ENCODE measurements at regions not wholly inside any gene's neighbourhood (a gene's known extent, or its start where the extent isn't known, plus 50 kb on each side); places are given as distances from the start of the nearest gene placed in this dataset.
"Not testable (repeated sequence)": the region's sequence is repeated elsewhere in the genome, so short reads cannot be mapped to it uniquely, and the experiment has no call there.

- ATAC-seq: no peak
Observed at GRCh38 chr5:107068782-107069181, 602.0 kb downstream of the EFNA5 start.

GRCh38 chr5:107067395-107067794 lies 603.3 kb downstream of the EFNA5 start:
- ATAC-seq: no peak

GRCh38 chr5:107063511-107063910 lies 607.2 kb downstream of the EFNA5 start:
- ATAC-seq: no peak

- ATAC-seq: no peak
Observed at GRCh38 chr5:107058803-107059202, 611.9 kb downstream of the EFNA5 start.

GRCh38 chr5:107058235-107058634 lies 612.5 kb downstream of the EFNA5 start:
- peak; percentile 97 for ATAC-seq

GRCh38 chr5:107056278-107056677 lies 614.5 kb downstream of the EFNA5 start:
- no peak for ATAC-seq

- no peak for ATAC-seq
Observed at GRCh38 chr5:107047048-107047447, 623.7 kb downstream of the EFNA5 start.

- no peak for ATAC-seq
Observed at GRCh38 chr5:107043665-107044064, 627.1 kb downstream of the EFNA5 start.

- no peak for ATAC-seq
Observed at GRCh38 chr5:107040907-107041306, 629.8 kb downstream of the EFNA5 start.

GRCh38 chr5:107032629-107033028 lies 638.1 kb downstream of the EFNA5 start:
- ATAC-seq: no peak

- ATAC-seq: no peak
Observed at GRCh38 chr5:107028938-107029337, 641.8 kb downstream of the EFNA5 start.

- no peak for ATAC-seq
Observed at GRCh38 chr5:107025712-107026497, 644.8 kb downstream of the EFNA5 start.

GRCh38 chr5:107023732-107024131 lies 647.0 kb downstream of the EFNA5 start:
- no peak for ATAC-seq

- ATAC-seq: no peak
Observed at GRCh38 chr5:107021575-107021974, 649.2 kb downstream of the EFNA5 start.

- ATAC-seq: no peak
Observed at GRCh38 chr5:107020626-107021025, 650.1 kb downstream of the EFNA5 start.

GRCh38 chr5:107017616-107018015 lies 653.1 kb downstream of the EFNA5 start:
- ATAC-seq: no peak

GRCh38 chr5:107012371-107012770 lies 658.4 kb downstream of the EFNA5 start:
- no peak for ATAC-seq

- ATAC-seq: no peak
Observed at GRCh38 chr5:107011605-107012004, 659.1 kb downstream of the EFNA5 start.

- ATAC-seq: no peak
Observed at GRCh38 chr5:107010060-107010459, 660.7 kb downstream of the EFNA5 start.

- no peak for ATAC-seq
Observed at GRCh38 chr5:107005653-107006052, 665.1 kb downstream of the EFNA5 start.

GRCh38 chr5:107005161-107005560 lies 665.6 kb downstream of the EFNA5 start:
- no peak for ATAC-seq

- no peak for ATAC-seq
Observed at GRCh38 chr5:107002115-107002514, 668.6 kb downstream of the EFNA5 start.

- not testable (repeated sequence) for ATAC-seq
Observed at GRCh38 chr5:106999506-106999905, 671.2 kb downstream of the EFNA5 start.

- no peak for ATAC-seq
Observed at GRCh38 chr5:106986006-106986405, 684.7 kb downstream of the EFNA5 start.

- no peak for ATAC-seq
Observed at GRCh38 chr5:106985174-106985573, 685.6 kb downstream of the EFNA5 start.
